Right ventricle myocardium superior (tissue), 1 donor: ENCODE measurements at regions not wholly inside any gene's neighbourhood (a gene's known extent, or its start where the extent isn't known, plus 50 kb on each side); places are given as distances from the start of the nearest gene placed in this dataset.
"Not testable (repeated sequence)": the region's sequence is repeated elsewhere in the genome, so short reads cannot be mapped to it uniquely, and the experiment has no call there.

Source experiments
- ATAC-seq: fragments of 200-7000 bp; cut with Tn5 transposase; one replicate; pipeline ENCODE4 v1.9.1; 2020; ENCODE audit warnings: mild to moderate bottlenecking; ENCODE audit not compliant: poor library complexity
- DNase-seq: peaks from one replicate; pipeline ENCODE4 v3.0.0-alpha.2; 2020
- intact Hi-C: fragments of 100-400 bp; cut with DNase I; formaldehyde crosslinking; loops from one replicate; pipeline ENCODE4 v1.11.2; 2022
- donor health status: DM: no; HTN: yes; CAD: no; lungs with severe emphysema.

DNA sequence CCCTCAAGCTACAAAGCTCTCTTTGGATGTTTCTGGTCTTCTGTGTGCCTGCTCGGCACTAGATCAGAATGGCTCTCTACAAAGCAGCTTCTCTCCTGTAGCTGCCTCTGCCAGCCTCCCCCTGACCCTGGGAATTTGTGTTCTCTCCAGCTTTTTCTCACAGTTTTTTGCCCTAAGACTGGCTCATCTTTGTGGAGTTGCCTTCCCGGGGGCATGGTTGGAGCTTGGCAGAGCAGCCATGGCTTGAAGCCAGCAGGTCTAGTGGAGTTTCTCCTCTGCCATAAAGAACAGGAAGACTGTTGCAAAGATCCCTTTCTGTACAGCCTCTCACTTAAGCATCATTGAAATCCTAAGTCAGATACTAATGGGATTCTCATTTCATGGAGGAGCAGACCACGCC is 163.3 kb upstream of the MAMLD1 start:
- no peak for DNase-seq
- no peak for ATAC-seq
- intact Hi-C loops, result no loop called here

GRCh38 chrX:150200361-150200760 is 162.8 kb upstream of the MAMLD1 start:
- intact Hi-C loops, result no loop called here
- ATAC-seq (no peak), DNase-seq (no peak)

- DNase-seq, result no peak
- peak; percentile 25 for ATAC-seq
- intact Hi-C loops, result no loop called here
These were observed 162.3 kb upstream of the MAMLD1 start for GRCh38 chrX:150200820-150201287.

DNA sequence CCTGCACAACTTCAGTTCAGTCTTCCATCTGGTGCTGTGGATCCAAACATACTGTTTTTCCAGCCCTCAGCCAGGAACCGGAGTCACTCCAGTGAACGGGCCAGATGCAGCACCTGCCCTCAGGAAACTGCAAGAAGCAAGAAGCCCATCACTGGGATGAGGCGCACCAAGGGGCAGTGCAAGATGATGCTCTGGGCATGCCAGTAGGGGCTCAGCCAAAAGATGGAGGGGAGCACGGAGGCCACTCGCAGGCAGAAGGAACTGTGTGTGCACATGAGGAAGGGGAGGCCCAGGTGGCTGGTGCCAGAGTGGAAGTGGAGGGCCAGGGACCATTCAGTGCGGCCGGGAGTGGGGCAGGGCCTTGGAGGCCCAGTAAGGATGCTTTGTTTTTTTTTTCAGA is 161.7 kb upstream of the MAMLD1 start:
- no peak for ATAC-seq
- intact Hi-C loops, result no loop called here
- no peak for DNase-seq

DNA sequence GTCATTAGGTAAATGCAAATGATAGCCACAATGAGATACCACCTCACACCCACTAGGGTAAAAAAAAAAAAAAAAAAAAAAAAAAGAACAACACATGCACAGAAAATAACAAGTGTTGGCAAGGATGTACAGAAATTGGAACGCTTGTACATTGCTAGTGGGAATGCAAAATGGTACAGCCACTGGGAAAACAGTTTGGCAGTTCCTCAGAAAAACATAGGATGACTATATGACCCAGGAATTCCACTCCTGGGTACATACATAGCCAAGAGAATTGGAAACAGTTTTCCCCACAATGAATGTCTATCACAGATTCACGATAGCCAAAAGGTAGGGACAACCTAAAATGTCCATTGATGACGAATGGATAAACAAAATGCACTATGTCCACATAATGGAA is 161.3 kb upstream of the MAMLD1 start:
- ATAC-seq, result no peak
- intact Hi-C loops, result no loop called here
- DNase-seq, result no peak

DNA sequence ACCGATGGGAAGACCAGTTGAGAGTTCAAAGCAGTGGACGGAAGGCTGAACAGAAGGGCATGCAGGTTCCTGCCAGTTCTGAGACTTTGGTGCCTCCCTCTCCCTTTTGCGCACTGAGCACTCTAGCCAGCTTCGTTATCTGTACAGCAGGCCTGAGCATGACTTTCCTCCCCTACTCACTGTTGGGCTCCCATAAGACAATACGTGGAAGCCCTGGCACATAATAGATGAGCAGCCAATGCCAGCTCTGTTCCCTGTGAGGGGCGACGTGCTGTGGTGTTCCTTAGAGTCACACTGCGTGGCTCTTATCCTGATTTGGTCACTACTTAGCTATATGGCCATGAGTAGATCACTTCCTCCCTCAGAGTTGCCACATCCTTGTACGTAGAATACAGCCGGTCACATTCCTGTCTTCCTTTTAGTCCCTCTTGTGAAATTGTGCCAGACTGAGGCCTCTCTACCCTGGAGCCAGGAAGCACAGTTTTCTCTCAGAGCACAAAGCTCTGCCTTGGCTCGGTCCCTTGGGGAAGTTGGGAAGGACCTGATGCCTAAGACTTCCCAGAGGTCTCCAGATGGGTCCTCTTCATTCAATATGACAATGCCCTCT is 160.4 kb upstream of the MAMLD1 start:
- intact Hi-C loops, result no loop called here
- no peak for ATAC-seq
- no peak for DNase-seq

DNA sequence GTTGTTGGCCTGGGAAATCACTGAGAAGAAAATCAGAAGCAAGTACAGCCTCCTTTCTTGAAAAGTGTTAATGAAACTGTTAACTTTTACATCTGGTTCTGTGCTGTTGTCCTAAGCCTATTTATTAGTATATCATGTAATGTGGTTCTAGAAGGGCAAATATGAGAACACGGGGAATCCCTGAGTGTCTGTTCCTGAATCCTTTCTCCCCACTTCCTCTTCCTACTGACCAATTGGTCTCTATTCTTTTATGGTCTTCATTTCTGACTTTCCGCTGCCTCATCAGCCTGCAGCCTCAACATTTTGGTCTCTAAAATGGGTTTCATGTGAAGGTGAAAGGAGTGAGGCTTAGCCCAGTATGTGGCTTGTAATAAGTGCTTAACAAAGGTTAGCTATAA is 159.9 kb upstream of the MAMLD1 start:
- ATAC-seq, result no peak
- intact Hi-C loops, result no loop called here
- DNase-seq, result no peak

GRCh38 chrX:150205011-150205410 is 158.1 kb upstream of the MAMLD1 start:
- intact Hi-C loops, result no loop called here
- ATAC-seq, result no peak
- no peak for DNase-seq

- intact Hi-C loops, result no loop called here
- ATAC-seq, result no peak
- no peak for DNase-seq
These were observed 155.4 kb upstream of the MAMLD1 start for GRCh38 chrX:150207733-150208132.

GRCh38 chrX:150211988-150212387 is 151.1 kb upstream of the MAMLD1 start:
- intact Hi-C loops, result no loop called here
- ATAC-seq, result no peak
- no peak for DNase-seq

DNA sequence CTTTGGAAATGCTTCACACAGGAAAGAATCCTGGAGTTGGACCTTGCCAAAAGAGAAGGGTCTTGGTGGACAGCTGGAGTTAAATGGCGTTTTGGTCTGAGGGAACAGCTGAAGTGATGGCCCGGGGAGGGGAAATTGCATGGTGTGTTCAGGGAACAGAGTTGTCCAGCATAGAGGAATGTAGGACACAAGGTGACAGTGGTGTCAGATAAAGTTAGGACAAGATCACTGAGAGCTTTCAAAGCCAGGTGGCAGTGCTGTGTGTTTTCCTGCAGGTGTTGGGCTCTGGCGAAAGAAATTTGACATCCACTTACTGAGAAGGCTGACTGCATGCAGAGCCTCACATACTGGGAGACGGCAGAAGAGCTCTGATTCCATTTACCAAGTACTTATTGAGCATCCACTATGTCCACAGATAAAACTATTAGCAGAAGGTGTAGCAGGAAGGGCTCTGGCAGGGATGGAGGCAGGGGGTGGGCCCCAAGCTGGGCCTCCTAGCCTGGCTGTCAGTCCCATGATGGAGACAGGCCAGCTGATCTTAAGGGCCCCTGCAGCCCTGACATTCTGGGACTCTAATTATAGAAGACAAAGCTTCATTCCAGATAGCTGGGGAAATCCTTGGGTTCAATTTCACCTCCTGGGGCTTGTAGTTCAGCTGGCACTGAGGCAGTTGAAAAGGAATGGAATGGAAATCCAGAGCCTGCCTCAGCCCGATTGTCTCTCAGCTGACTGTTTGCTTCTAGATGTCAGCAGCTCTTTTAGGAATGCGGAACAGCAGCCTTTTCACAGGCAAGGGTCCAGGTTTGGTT is 150.2 kb upstream of the MAMLD1 start:
- intact Hi-C loops, result no loop called here
- peak; percentile 92 for ATAC-seq
- peak; percentile 54 for DNase-seq

DNA sequence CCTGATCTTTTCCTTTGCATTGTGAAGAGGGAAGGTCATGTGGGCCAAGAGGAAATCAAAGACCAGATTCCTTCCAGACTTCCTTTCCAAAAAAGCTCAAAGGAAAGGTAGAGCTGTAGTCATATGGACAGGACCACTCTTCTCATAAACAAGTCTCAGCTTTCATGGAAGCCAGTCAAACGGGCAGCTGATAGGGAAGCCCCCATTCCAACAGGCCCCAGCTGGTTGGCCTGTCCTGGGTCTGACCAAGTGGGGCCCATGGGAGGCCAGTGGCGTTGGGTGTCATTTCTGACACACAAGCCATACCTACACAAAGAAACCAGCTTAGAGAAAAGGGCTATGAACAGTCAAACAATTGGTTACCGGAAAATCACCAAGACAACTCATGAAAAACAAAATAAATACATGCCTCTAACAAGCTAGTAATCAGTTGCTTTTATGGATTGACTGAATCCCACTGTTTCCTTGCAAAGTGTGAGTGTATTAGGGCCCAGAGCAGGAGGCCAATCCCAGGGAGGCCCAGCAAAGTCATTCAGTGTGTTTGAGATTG is 149.6 kb upstream of the MAMLD1 start:
- intact Hi-C loops, result no loop called here
- ATAC-seq (no peak), DNase-seq (no peak)

DNA sequence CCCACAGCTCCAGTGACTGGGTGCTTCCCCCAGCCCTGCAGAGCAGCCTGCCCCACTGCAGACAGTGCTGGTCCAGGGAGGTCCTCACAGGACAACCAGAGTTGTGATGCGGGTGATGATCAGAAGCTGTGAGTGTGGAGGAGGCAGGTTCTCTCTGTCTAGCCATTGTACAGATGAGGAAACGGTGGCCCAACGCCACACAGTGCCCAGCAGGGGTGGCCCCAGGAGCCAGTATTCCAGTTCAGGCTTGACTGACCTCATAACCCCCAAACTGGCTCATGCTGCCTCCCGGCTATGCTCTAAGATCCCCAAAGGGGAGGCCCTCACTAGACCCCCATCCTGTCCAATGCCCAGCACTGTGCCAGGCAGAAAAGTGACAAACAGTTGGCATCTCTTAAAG is 147.1 kb upstream of the MAMLD1 start:
- ATAC-seq, DNase-seq, intact Hi-C loops: not testable (repeated sequence)

DNA sequence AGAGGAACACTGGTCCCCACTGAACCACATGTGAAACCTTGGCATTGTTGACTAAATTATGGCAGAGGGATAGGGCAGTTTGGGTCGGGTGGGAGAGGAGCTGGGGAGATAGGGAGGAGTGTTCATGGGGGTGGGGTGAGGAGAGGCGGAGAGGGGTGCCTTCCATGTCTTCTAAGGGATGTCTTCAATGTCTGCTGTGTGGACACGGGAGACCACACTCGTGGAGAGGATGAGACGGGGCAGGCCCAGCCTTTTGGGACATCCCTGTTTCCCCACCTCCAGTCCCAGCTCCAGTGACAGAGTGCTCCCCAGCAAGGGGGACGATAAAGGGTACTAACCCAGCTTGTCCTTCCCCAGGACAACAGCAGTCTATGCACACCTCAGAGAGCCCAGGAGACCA is 146.4 kb upstream of the MAMLD1 start:
- ATAC-seq (no peak), DNase-seq (no peak)
- intact Hi-C loops, result no loop called here

GRCh38 chrX:150217609-150218008 is 145.5 kb upstream of the MAMLD1 start:
- intact Hi-C loops, result no loop called here
- ATAC-seq, result no peak
- DNase-seq, result no peak

- DNase-seq, result no peak
- intact Hi-C loops, result no loop called here
- no peak for ATAC-seq
These were observed 143.5 kb upstream of the MAMLD1 start for GRCh38 chrX:150219374-150220185.

- DNase-seq (no peak), ATAC-seq (no peak)
- intact Hi-C loops, result no loop called here
These were observed 139.7 kb upstream of the MAMLD1 start for GRCh38 chrX:150223176-150224015.

- ATAC-seq (no peak), DNase-seq (no peak)
- intact Hi-C loops, result no loop called here
These were observed 138.4 kb upstream of the MAMLD1 start for GRCh38 chrX:150224676-150225075.

DNA sequence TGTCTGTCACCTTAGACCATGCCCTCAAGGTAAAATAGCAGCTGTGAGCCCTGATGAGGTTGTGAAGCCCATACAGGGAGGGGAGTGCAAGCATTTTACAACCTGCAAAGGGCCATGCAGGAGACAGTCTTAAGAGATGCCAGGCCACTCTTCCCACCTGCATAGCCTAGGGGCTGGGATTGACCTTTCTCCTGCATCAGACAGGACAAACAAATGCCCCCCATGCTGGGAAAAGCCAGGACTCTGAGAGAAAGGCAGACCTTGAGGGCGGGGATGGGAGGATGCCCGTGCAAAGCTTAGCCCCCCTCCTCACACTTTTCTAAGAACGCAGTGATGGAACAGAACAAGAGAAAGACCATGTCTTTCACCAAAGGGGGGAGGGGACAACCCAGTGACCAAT is 137.9 kb upstream of the MAMLD1 start:
- intact Hi-C loops, result no loop called here
- ATAC-seq, result no peak
- no peak for DNase-seq
